Vagina (tissue), 2 donors: ENCODE measurements at regions not wholly inside any gene's neighbourhood (a gene's known extent, or its start where the extent isn't known, plus 50 kb on each side); places are given as distances from the start of the nearest gene placed in this dataset.

Experiments used
- DNase-seq, 2 donors: peaks; one replicate each; pipeline ENCODE4 v3.0.0-alpha.2; 2017; ENCODE audit errors: extremely low spot score in 2 of 2
- H3K27ac ChIP-seq: fragments of 200-600 bp; sonication (generic); one replicate; pipeline ENCODE4 v1.5.1; 2019
- H3K27me3 ChIP-seq: fragments of 200-600 bp; sonication (generic); one replicate; pipeline ENCODE4 v1.5.1; 2019
- H3K36me3 ChIP-seq, 2 donors: fragments of 200-600 bp; sonication (generic); one replicate each; pipeline ENCODE4 v1.5.1; 2017 to 2019
- H3K4me1 ChIP-seq: fragments of 200-600 bp; sonication (generic); one replicate; pipeline ENCODE4 v1.5.1; 2019
- H3K4me3 ChIP-seq, 2 donors: fragments of 200-600 bp; sonication (generic); 1 replicate in 1 of 2; 2 replicates in 1 of 2; pipeline ENCODE4 v1.5.1; 2016 to 2019
- H3K9me3 ChIP-seq: fragments of 200-600 bp; sonication (generic); one replicate; pipeline ENCODE4 v1.5.1; 2019
- CTCF ChIP-seq, 3 experiments: fragments of 450-650 bp in 2 of 3; fragments of 200-600 bp in 1 of 3; sonication (generic) in 1 of 3; IDR thresholded peaks; one replicate each; pipeline ENCODE4 v1.5.1; 2017 to 2019; ENCODE audit warnings: antibody characterized with exemption in 3 of 3, mild to moderate bottlenecking in 2 of 3, moderate library complexity in 2 of 3
- POLR2A ChIP-seq, 2 donors: fragments of 450-650 bp; IDR thresholded peaks; one replicate each; pipeline ENCODE4 v1.6.1; 2017; ENCODE audit warnings: antibody characterized with exemption in 2 of 2, mild to moderate bottlenecking in 2 of 2, moderate library complexity in 2 of 2
- POLR2AphosphoS5 ChIP-seq, 2 donors: sonication (generic); formaldehyde crosslinking; IDR thresholded peaks; one replicate each; pipeline ENCODE4 v1.9.0; 2017; ENCODE audit warnings: antibody characterized with exemption in 2 of 2, mild to moderate bottlenecking in 2 of 2, low read depth in 1 of 2; ENCODE audit not compliant: insufficient read depth in 1 of 2
- intact Hi-C: fragments of 100-400 bp; cut with DNase I; formaldehyde crosslinking; loops from one replicate; pipeline ENCODE4 v1.15.1; 2023

- H3K9me3 ChIP-seq, result no peaks in the 10 kb centered on the region
- intact Hi-C loops, result no loop called here
- no peak overlapping the region for H3K27ac ChIP-seq
- H3K4me3 ChIP-seq, result no peak overlapping the region
- peaks cover 8% of the 10 kb centered on the region for H3K4me1 ChIP-seq
- no peaks in the 10 kb centered on the region for H3K36me3 ChIP-seq
- no peaks in the 10 kb centered on the region for H3K27me3 ChIP-seq
- TF ChIP-seq POLR2A (IDR thresholded peaks at IDR 0.05), result no peak
- no peak for TF ChIP-seq CTCF (IDR thresholded peaks at IDR 0.05)
- TF ChIP-seq POLR2AphosphoS5 (IDR thresholded peaks at IDR 0.05; ENCODE audit: insufficient read depth in 1 of 2, low read depth in 1 of 2), result no peak
- no peak for DNase-seq
Observed at GRCh38 chr17:27982688-27983087, 59.8 kb upstream of the NLK start.

- DNase-seq, result no peak
- TF ChIP-seq POLR2AphosphoS5 (IDR thresholded peaks at IDR 0.05; ENCODE audit: insufficient read depth in 1 of 2, low read depth in 1 of 2) (no peak), POLR2A (IDR thresholded peaks at IDR 0.05) (no peak), CTCF (IDR thresholded peaks at IDR 0.05) (no peak)
- Histone ChIP-seq H3K4me3 (no peak overlapping the region), H3K27ac (no peak overlapping the region), H3K27me3 (no peaks in the 10 kb centered on the region), H3K4me1 (peaks cover 8% of the 10 kb centered on the region), H3K36me3 (no peaks in the 10 kb centered on the region), H3K9me3 (no peaks in the 10 kb centered on the region)
- intact Hi-C loops, result no loop called here
Observed at GRCh38 chr17:27983853-27984252, 58.6 kb upstream of the NLK start.

- DNase-seq, result no peak
- Histone ChIP-seq H3K4me3 (no peak overlapping the region), H3K27ac (no peak overlapping the region), H3K27me3 (no peaks in the 10 kb centered on the region), H3K36me3 (no peaks in the 10 kb centered on the region), H3K4me1 (peaks cover 8% of the 10 kb centered on the region), H3K9me3 (no peaks in the 10 kb centered on the region)
- intact Hi-C loops, result no loop called here
- TF ChIP-seq POLR2AphosphoS5 (IDR thresholded peaks at IDR 0.05; ENCODE audit: insufficient read depth in 1 of 2, low read depth in 1 of 2) (no peak), POLR2A (IDR thresholded peaks at IDR 0.05) (no peak), CTCF (IDR thresholded peaks at IDR 0.05) (no peak)
Observed at GRCh38 chr17:27984404-27984803, 58.1 kb upstream of the NLK start.

- H3K4me3 ChIP-seq, result no peak overlapping the region
- H3K4me1 ChIP-seq, result peaks cover 8% of the 10 kb centered on the region
- H3K36me3 ChIP-seq, result no peaks in the 10 kb centered on the region
- no peak for DNase-seq
- H3K9me3 ChIP-seq, result no peaks in the 10 kb centered on the region
- no peaks in the 10 kb centered on the region for H3K27me3 ChIP-seq
- H3K27ac ChIP-seq, result no peak overlapping the region
- TF ChIP-seq POLR2A (IDR thresholded peaks at IDR 0.05) (no peak), CTCF (IDR thresholded peaks at IDR 0.05) (no peak), POLR2AphosphoS5 (IDR thresholded peaks at IDR 0.05; ENCODE audit: insufficient read depth in 1 of 2, low read depth in 1 of 2) (no peak)
- intact Hi-C loops, result no loop called here
Observed at GRCh38 chr17:27984816-27985215, 57.7 kb upstream of the NLK start.

GRCh38 chr17:27985306-27985705 is 57.2 kb upstream of the NLK start:
- Histone ChIP-seq H3K36me3 (no peaks in the 10 kb centered on the region), H3K27me3 (no peaks in the 10 kb centered on the region), H3K9me3 (no peaks in the 10 kb centered on the region), H3K4me1 (peaks cover 8% of the 10 kb centered on the region), H3K4me3 (no peak overlapping the region), H3K27ac (no peak overlapping the region)
- intact Hi-C loops, result no loop called here
- TF ChIP-seq POLR2A (IDR thresholded peaks at IDR 0.05), result no peak
- no peak for TF ChIP-seq POLR2AphosphoS5 (IDR thresholded peaks at IDR 0.05; ENCODE audit: insufficient read depth in 1 of 2, low read depth in 1 of 2)
- TF ChIP-seq CTCF (IDR thresholded peaks at IDR 0.05), result no peak
- no peak for DNase-seq
